ENCODE measurements at regions not wholly inside any gene's neighbourhood (a gene's known extent, or its start where the extent isn't known, plus 50 kb on each side); places are given as distances from the start of the nearest gene placed in this dataset.

DNA sequence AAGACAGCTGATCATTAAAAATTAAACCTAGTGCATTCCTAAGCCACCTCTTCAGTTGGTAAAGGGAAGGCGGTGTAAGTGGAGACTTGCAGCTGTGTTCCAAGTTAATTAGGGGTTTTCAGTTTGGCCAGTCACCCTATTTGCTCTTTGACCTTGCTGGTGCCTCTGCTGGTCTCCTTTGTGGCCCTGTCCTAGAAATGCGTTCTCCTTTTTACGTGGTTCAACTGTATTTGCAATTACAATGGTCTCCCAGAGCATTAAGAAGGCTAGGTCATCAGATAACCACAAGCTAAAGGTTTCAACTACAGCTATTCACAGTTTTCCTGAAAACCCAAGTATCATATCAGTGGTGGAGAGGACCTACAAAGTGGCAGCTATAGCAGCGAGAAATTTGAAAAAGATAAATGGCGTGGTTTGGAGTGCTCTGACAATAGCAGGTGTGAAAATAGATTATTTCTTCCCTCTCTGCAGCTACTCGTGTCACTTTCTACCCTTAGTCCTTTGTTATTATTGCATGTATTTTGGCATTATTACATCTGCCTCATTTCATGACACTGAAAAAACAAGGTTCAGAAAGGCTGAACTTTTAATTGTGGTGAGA lies 203.5 kb upstream of the TBC1D5 start:
- TF ChIP-seq, protein P1, sequence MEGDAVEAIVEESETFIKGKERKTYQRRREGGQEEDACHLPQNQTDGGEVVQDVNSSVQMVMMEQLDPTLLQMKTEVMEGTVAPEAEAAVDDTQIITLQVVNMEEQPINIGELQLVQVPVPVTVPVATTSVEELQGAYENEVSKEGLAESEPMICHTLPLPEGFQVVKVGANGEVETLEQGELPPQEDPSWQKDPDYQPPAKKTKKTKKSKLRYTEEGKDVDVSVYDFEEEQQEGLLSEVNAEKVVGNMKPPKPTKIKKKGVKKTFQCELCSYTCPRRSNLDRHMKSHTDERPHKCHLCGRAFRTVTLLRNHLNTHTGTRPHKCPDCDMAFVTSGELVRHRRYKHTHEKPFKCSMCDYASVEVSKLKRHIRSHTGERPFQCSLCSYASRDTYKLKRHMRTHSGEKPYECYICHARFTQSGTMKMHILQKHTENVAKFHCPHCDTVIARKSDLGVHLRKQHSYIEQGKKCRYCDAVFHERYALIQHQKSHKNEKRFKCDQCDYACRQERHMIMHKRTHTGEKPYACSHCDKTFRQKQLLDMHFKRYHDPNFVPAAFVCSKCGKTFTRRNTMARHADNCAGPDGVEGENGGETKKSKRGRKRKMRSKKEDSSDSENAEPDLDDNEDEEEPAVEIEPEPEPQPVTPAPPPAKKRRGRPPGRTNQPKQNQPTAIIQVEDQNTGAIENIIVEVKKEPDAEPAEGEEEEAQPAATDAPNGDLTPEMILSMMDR (IDR thresholded peaks at IDR 0.05; ENCODE audit: low read depth, low read length): no peak
- TF ChIP-seq POLR2A (IDR thresholded peaks at IDR 0.05; ENCODE audit: extremely low read depth, insufficient read length): no peak
- TF ChIP-seq MYC (IDR thresholded peaks at IDR 0.05; ENCODE audit: low read depth, low read length): no peak

Measured in NB4 (cell line).